ENCODE measurements at regions not wholly inside any gene's neighbourhood (a gene's known extent, or its start where the extent isn't known, plus 50 kb on each side); places are given as distances from the start of the nearest gene placed in this dataset.
A peak's percentile ranks its signal among the peaks of the same experiment; 100 is the strongest.

DNA sequence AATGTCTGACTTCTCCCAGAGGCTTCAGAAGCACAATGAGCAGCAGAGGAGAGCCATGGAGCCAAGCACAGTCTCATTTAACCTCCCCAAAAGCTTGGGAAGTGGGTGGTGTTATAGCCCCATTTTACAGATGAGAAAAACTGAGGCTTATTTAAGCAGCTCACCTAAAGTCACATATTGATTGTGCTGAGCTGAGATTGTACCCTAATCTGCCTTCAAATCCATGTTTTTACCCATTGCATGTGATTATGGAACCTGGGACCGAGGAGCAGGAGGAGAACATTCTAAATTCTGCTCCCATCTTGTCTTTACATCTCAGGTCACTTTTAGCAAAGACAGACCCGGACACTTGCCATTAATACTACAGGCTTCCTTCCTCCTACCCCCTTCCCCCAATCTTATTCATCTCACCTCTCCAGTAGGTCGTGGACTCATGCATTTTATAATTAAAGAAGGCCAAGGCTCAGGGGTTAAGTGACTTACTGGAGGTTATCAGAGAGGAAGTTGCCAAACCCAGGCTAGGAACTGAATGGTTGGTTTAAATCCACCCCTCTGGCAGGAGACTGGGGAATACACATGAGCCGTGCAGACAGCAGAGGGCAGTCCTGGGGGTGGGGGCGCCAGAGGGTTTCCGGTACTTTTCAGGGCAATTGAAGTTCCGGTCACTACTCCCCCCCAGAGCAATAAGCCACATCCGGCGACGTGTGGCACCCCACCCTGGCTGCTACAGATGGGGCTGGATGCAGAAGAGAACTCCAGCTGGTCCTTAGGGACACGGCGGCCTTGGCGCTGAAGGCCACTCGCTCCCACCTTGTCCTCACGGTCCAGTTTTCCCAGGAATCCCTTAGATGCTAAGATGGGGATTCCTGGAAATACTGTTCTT is 51.0 kb upstream of the IL17B start (continued):
- 0 out of 2 replicates have a peak, but pooled peaks have one; percentile 35 for TF ChIP-seq BRD4 (CRISPR knock-in tag; IDR thresholded peaks at IDR 0.05)
- TF ChIP-seq, protein P1, sequence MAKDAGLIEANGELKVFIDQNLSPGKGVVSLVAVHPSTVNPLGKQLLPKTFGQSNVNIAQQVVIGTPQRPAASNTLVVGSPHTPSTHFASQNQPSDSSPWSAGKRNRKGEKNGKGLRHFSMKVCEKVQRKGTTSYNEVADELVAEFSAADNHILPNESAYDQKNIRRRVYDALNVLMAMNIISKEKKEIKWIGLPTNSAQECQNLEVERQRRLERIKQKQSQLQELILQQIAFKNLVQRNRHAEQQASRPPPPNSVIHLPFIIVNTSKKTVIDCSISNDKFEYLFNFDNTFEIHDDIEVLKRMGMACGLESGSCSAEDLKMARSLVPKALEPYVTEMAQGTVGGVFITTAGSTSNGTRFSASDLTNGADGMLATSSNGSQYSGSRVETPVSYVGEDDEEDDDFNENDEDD (CRISPR knock-in tag; IDR thresholded peaks at IDR 0.05; ENCODE audit: borderline replicate concordance), result no peak
- TF ChIP-seq TCF7L2 (IDR thresholded peaks at IDR 0.05; ENCODE audit: low read depth, low read length), result no peak
- peak; percentile 43; the same call in 1 of the 2 replicates for TF ChIP-seq POGZ (CRISPR knock-in tag; IDR thresholded peaks at IDR 0.05)
- TF ChIP-seq, protein P2, sequence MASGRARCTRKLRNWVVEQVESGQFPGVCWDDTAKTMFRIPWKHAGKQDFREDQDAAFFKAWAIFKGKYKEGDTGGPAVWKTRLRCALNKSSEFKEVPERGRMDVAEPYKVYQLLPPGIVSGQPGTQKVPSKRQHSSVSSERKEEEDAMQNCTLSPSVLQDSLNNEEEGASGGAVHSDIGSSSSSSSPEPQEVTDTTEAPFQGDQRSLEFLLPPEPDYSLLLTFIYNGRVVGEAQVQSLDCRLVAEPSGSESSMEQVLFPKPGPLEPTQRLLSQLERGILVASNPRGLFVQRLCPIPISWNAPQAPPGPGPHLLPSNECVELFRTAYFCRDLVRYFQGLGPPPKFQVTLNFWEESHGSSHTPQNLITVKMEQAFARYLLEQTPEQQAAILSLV (CRISPR knock-in tag; IDR thresholded peaks at IDR 0.05; ENCODE audit: borderline replicate concordance), result no peak
- TF ChIP-seq ZNF274 (CRISPR knock-in tag; IDR thresholded peaks at IDR 0.05), result peak; percentile 26; the same call in 1 of the 2 replicates
- TF ChIP-seq CREBL2 (CRISPR knock-in tag; IDR thresholded peaks at IDR 0.05; ENCODE audit: borderline replicate concordance), result no peak
- peak; percentile 12; the same call in 1 of the 2 replicates for TF ChIP-seq FOSL2 (CRISPR knock-in tag; IDR thresholded peaks at IDR 0.05)
- no peak for TF ChIP-seq IRX3 (CRISPR knock-in tag; IDR thresholded peaks at IDR 0.05; ENCODE audit: borderline replicate concordance, low read depth)
- TF ChIP-seq THAP11 (CRISPR knock-in tag; IDR thresholded peaks at IDR 0.05), result peak; percentile 62
- TF ChIP-seq, protein P3, sequence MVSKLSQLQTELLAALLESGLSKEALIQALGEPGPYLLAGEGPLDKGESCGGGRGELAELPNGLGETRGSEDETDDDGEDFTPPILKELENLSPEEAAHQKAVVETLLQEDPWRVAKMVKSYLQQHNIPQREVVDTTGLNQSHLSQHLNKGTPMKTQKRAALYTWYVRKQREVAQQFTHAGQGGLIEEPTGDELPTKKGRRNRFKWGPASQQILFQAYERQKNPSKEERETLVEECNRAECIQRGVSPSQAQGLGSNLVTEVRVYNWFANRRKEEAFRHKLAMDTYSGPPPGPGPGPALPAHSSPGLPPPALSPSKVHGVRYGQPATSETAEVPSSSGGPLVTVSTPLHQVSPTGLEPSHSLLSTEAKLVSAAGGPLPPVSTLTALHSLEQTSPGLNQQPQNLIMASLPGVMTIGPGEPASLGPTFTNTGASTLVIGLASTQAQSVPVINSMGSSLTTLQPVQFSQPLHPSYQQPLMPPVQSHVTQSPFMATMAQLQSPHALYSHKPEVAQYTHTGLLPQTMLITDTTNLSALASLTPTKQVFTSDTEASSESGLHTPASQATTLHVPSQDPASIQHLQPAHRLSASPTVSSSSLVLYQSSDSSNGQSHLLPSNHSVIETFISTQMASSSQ (IDR thresholded peaks at IDR 0.05; ENCODE audit: low read depth), result no peak
- TF ChIP-seq, protein P3 (CRISPR knock-in tag; IDR thresholded peaks at IDR 0.05; ENCODE audit: borderline replicate concordance), result no peak
- TF ChIP-seq POLR2G (IDR thresholded peaks at IDR 0.05; ENCODE audit: low read depth, low read length), result peak; percentile 84
- no peak for TF ChIP-seq ZNF260 (CRISPR knock-in tag; IDR thresholded peaks at IDR 0.05; ENCODE audit: borderline replicate concordance, low read depth)
- TF ChIP-seq HDAC1 (CRISPR knock-in tag; IDR thresholded peaks at IDR 0.05), result 0 out of 2 replicates have a peak, but pooled peaks have one; percentile 40
- peak; percentile 56; the same call in 1 of the 2 replicates for TF ChIP-seq PITX1 (CRISPR knock-in tag; IDR thresholded peaks at IDR 0.05)
- TF ChIP-seq RCOR2 (CRISPR knock-in tag; IDR thresholded peaks at IDR 0.05), result 0 out of 2 replicates have a peak, but pooled peaks have one; percentile 26
- TF ChIP-seq TBX2 (CRISPR knock-in tag; IDR thresholded peaks at IDR 0.05; ENCODE audit: borderline replicate concordance), result peak; percentile 78
- no peak for TF ChIP-seq ZBTB38 (CRISPR knock-in tag; IDR thresholded peaks at IDR 0.05)
- TF ChIP-seq NCOA5 (CRISPR knock-in tag; IDR thresholded peaks at IDR 0.05), result no peak
- TF ChIP-seq, protein P4, sequence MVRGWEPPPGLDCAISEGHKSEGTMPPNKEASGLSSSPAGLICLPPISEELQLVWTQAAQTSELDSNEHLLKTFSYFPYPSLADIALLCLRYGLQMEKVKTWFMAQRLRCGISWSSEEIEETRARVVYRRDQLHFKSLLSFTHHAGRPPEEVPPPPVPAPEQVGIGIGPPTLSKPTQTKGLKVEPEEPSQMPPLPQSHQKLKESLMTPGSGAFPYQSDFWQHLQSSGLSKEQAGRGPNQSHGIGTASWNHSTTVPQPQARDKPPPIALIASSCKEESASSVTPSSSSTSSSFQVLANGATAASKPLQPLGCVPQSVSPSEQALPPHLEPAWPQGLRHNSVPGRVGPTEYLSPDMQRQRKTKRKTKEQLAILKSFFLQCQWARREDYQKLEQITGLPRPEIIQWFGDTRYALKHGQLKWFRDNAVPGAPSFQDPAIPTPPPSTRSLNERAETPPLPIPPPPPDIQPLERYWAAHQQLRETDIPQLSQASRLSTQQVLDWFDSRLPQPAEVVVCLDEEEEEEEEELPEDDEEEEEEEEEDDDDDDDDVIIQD (CRISPR knock-in tag; IDR thresholded peaks at IDR 0.05; ENCODE audit: low read depth), result no peak
- peak; percentile 30; the same call in 1 of the 2 replicates for TF ChIP-seq HMG20A (CRISPR knock-in tag; IDR thresholded peaks at IDR 0.05; ENCODE audit: borderline replicate concordance)
